ENCODE measurements at regions not wholly inside any gene's neighbourhood (a gene's known extent, or its start where the extent isn't known, plus 50 kb on each side); places are given as distances from the start of the nearest gene placed in this dataset.

- TF ChIP-seq ZFP37 (tag by site-specific recombination; IDR thresholded peaks at IDR 0.05) (no peak), HOXD13 (CRISPR knock-in tag; IDR thresholded peaks at IDR 0.05; ENCODE audit: borderline replicate concordance) (no peak), ZXDB (tag by site-specific recombination; IDR thresholded peaks at IDR 0.05) (no peak), ZBTB17 (tag by site-specific recombination; IDR thresholded peaks at IDR 0.05) (no peak), CTCF (tag by site-specific recombination; IDR thresholded peaks at IDR 0.05) (no peak), PATZ1 (tag by site-specific recombination; IDR thresholded peaks at IDR 0.05) (no peak), ZNF266 (tag by site-specific recombination; IDR thresholded peaks at IDR 0.05; ENCODE audit: low read depth) (no peak), ZEB2 (tag by site-specific recombination; IDR thresholded peaks at IDR 0.05) (no peak), ZNF280C (tag by site-specific recombination; IDR thresholded peaks at IDR 0.05) (no peak), ZBTB1 (tag by site-specific recombination; IDR thresholded peaks at IDR 0.05) (no peak), YY1 (tag by site-specific recombination; IDR thresholded peaks at IDR 0.05) (no peak)
These were observed 189.1 kb upstream of the FAT3 start for GRCh38 chr11:92035488-92035887.
